Ovary (tissue), 7 donors: ENCODE measurements at regions not wholly inside any gene's neighbourhood (a gene's known extent, or its start where the extent isn't known, plus 50 kb on each side); places are given as distances from the start of the nearest gene placed in this dataset.

Experiments used
- DNase-seq, 5 donors: peaks; one replicate each; pipeline ENCODE4 v3.0.0-alpha.2; 2019 to 2020
- H3K27ac ChIP-seq, 2 donors: fragments of 200-600 bp; one replicate each; pipeline versions ENCODE4 v1.5.1 to v1.8.0; 2019 to 2022
- H3K27me3 ChIP-seq: fragments of 200-600 bp; one replicate; pipeline ENCODE4 v1.8.0; 2022
- H3K36me3 ChIP-seq: fragments of 200-600 bp; sonication (generic); one replicate; pipeline ENCODE4 v1.5.1; 2019
- H3K4me1 ChIP-seq: one replicate; pipeline ENCODE4 v1.8.1; 2013; ENCODE audit warnings: mild to moderate bottlenecking, moderate library complexity; ENCODE audit not compliant: insufficient read depth
- H3K4me3 ChIP-seq: fragments of 200-600 bp; sonication (generic); one replicate; pipeline ENCODE4 v1.5.1; 2017
- H3K9me3 ChIP-seq, 2 donors: fragments of 200-600 bp in 1 of 2; sonication (generic) in 1 of 2; one replicate each; pipeline versions ENCODE4 v1.5.1 to v1.8.1; 2013 to 2019; ENCODE audit warnings: mild to moderate bottlenecking in 1 of 2, moderate library complexity in 1 of 2
- CTCF ChIP-seq, 3 donors: fragments of 450-650 bp in 2 of 3; fragments of 200-600 bp in 1 of 3; IDR thresholded peaks; one replicate each; pipeline versions ENCODE4 v1.5.1 to v1.8.0; 2016 to 2022; ENCODE audit warnings: antibody characterized with exemption in 3 of 3, mild to moderate bottlenecking in 1 of 3
- EP300 ChIP-seq: sonication (generic); formaldehyde crosslinking; IDR thresholded peaks from one replicate; pipeline ENCODE4 v1.6.1; 2017; ENCODE audit warnings: antibody characterized with exemption
- POLR2A ChIP-seq: fragments of 450-650 bp; IDR thresholded peaks from one replicate; pipeline ENCODE4 v1.6.1; 2017; ENCODE audit warnings: antibody characterized with exemption, mild to moderate bottlenecking, moderate library complexity
- WGBS, 3 donors: extraction: QIAGEN DNeasy Blood & Tissue Kit in 1 of 3; methylation state at CpG; one replicate each; pipeline versions ENCODE4 v1.1.5 to v1.1.7; 2013 to 2017; 5-methylcytosine and 5-hydroxymethylcytosine counted together
- intact Hi-C, 4 donors: fragments of 100-400 bp; cut with DNase I; formaldehyde crosslinking; loops; one replicate each; pipeline versions ENCODE4 v1.11.0 to v1.15.1; 2022 to 2023
- donor health status: DM: no; HTN: no; CAD: no; lungs with moderate emphysema.
- donor health status: DM: no; HTN: no; CAD: no.
- donor health status: Bipolar disorder and iron deficiency.
- donor health status: DM: no; HTN: no; CAD: no.
- donor health status: DM: yes; HTN: yes; CAD: no.

GRCh38 chr14:51337520-51337919, 97.5 kb downstream of the TMX1 start:
- no peak for DNase-seq
- intact Hi-C loops = no loop called here
- H3K4me1 ChIP-seq = peaks cover 14% of the 10 kb centered on the region
- WGBS, 3 donors = 83 to 90% (median 85%) methylated on average over 4 of the region's 4 CpGs
- no peak for TF ChIP-seq POLR2A
- TF ChIP-seq EP300 = no peak
- TF ChIP-seq CTCF (IDR thresholded peaks at IDR 0.05) = no peak
- no peaks in the 10 kb centered on the region for H3K27me3 ChIP-seq
- no peaks in the 10 kb centered on the region for H3K36me3 ChIP-seq
- H3K27ac ChIP-seq = no peak overlapping the region
- no peaks in the 10 kb centered on the region for H3K9me3 ChIP-seq
- H3K4me3 ChIP-seq = no peak overlapping the region

GRCh38 chr14:51341338-51341737, 101.3 kb downstream of the TMX1 start:
- intact Hi-C loops = no loop called here
- 95 to 97% (median 97%) methylated on average over 2 of the region's 2 CpGs for WGBS, 3 donors

GRCh38 chr14:51342226-51342625, 102.2 kb downstream of the TMX1 start:
- intact Hi-C loops = no loop called here
- H3K36me3 ChIP-seq = no peaks in the 10 kb centered on the region
- H3K27ac ChIP-seq = no peak overlapping the region
- WGBS, 3 donors = 93 to 95% (median 95%) methylated on average over 4 of the region's 4 CpGs
- no peaks in the 10 kb centered on the region for H3K9me3 ChIP-seq
- no peak for TF ChIP-seq EP300
- TF ChIP-seq POLR2A = no peak
- no peak for TF ChIP-seq CTCF (IDR thresholded peaks at IDR 0.05)
- H3K4me3 ChIP-seq = no peak overlapping the region
- no peaks in the 10 kb centered on the region for H3K27me3 ChIP-seq
- no peaks in the 10 kb centered on the region for H3K4me1 ChIP-seq
- DNase-seq = no peak

More at GRCh38 chr14:51341338-51341737, 101.3 kb downstream of the TMX1 start:
- H3K36me3 ChIP-seq = no peaks in the 10 kb centered on the region
- H3K27ac ChIP-seq = no peak overlapping the region
- peaks cover 3% of the 10 kb centered on the region for H3K4me1 ChIP-seq
- H3K27me3 ChIP-seq = no peaks in the 10 kb centered on the region
- TF ChIP-seq EP300 (no peak), POLR2A (no peak), CTCF (IDR thresholded peaks at IDR 0.05) (no peak)
- no peak overlapping the region for H3K4me3 ChIP-seq
- DNase-seq = no peak
- H3K9me3 ChIP-seq = no peaks in the 10 kb centered on the region

GRCh38 chr14:51351997-51352396, 112.0 kb downstream of the TMX1 start:
- intact Hi-C loops = no loop called here
- no peaks in the 10 kb centered on the region for H3K27me3 ChIP-seq
- TF ChIP-seq EP300 = no peak
- no peak for TF ChIP-seq POLR2A
- TF ChIP-seq CTCF (IDR thresholded peaks at IDR 0.05) = no peak
- H3K27ac ChIP-seq = no peak overlapping the region
- DNase-seq = no peak
- no peak overlapping the region for H3K4me3 ChIP-seq
- WGBS, 3 donors = 94 to 97% (median 94%) methylated on average over 20 of the region's 20 CpGs
- H3K9me3 ChIP-seq = no peaks in the 10 kb centered on the region
- H3K36me3 ChIP-seq = no peaks in the 10 kb centered on the region
- no peaks in the 10 kb centered on the region for H3K4me1 ChIP-seq

- no peaks in the 10 kb centered on the region for H3K4me1 ChIP-seq
- H3K36me3 ChIP-seq = no peaks in the 10 kb centered on the region
- H3K4me3 ChIP-seq = no peak overlapping the region
- intact Hi-C loops = no loop called here
- no peaks in the 10 kb centered on the region for H3K9me3 ChIP-seq
- H3K27ac ChIP-seq = no peak overlapping the region
- DNase-seq = no peak
- WGBS, 3 donors = 96 to 100% (median 98%) methylated on average over 1 of the region's 1 CpG
- H3K27me3 ChIP-seq = no peaks in the 10 kb centered on the region
- TF ChIP-seq POLR2A (no peak), EP300 (no peak), CTCF (IDR thresholded peaks at IDR 0.05) (no peak)
Observed at GRCh38 chr14:51353901-51354300, 113.9 kb downstream of the TMX1 start.
